GM19240 (cell line): ENCODE measurements at regions not wholly inside any gene's neighbourhood (a gene's known extent, or its start where the extent isn't known, plus 50 kb on each side); places are given as distances from the start of the nearest gene placed in this dataset.
"Not testable (repeated sequence)": the region's sequence is repeated elsewhere in the genome, so short reads cannot be mapped to it uniquely, and the experiment has no call there.

Source experiments
- DNase-seq: peaks from one replicate; pipeline ENCODE4 v3.0.0; 2011; ENCODE audit warnings: low spot score; ENCODE audit not compliant: insufficient read length

GRCh38 chr20:33908336-33908735 lies 85.4 kb upstream of the RALY start:
- DNase-seq = no peak

DNA sequence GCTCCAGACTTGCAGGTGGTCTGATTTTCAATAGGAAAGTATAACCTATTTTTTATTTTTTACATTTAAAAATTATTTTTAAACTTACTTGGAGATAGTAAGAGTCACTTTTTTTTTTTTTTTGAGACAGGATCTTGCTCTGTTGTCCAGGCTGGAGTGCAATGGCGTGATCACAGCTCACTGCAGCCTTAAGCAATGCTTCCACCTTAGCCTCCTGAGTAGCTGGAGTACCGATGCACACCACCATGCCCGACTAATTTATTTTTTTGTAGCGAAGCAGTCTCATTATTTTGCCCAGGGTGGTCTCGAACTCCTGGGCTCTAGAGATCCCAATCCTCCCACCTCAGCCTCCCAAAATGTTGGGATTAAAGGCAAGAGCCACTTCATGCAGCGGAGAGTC lies 84.8 kb upstream of the RALY start:
- no peak for DNase-seq

DNA sequence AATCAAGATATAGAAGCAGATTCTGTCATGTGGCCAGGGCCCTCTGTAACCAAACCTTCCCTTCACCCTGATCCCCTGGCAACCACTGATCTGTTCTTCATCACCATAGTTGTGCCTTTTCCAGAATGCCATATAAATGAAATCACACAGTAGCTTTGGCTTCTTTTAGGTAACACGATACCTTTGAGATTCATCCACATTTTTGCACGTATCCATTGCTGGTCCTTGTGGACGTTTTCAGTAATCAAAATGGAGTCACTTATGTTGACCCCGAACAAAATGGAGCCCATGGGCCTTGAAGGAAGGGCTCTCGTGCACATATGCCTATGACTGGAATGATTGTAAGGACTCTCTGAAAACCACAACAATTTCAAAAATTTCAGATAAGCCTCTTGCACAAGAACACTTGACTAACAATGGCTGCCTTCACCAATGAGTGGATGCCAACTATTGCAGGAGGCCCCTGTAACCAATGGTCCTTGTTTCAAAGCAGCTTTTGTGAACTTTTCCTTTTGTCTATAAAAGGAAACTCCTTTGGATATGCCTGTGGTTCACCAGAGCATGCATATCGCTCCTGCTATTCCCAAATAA lies 84.3 kb upstream of the RALY start:
- no peak for DNase-seq

- DNase-seq = no peak
These were observed 83.7 kb upstream of the RALY start for GRCh38 chr20:33910056-33910455.

DNA sequence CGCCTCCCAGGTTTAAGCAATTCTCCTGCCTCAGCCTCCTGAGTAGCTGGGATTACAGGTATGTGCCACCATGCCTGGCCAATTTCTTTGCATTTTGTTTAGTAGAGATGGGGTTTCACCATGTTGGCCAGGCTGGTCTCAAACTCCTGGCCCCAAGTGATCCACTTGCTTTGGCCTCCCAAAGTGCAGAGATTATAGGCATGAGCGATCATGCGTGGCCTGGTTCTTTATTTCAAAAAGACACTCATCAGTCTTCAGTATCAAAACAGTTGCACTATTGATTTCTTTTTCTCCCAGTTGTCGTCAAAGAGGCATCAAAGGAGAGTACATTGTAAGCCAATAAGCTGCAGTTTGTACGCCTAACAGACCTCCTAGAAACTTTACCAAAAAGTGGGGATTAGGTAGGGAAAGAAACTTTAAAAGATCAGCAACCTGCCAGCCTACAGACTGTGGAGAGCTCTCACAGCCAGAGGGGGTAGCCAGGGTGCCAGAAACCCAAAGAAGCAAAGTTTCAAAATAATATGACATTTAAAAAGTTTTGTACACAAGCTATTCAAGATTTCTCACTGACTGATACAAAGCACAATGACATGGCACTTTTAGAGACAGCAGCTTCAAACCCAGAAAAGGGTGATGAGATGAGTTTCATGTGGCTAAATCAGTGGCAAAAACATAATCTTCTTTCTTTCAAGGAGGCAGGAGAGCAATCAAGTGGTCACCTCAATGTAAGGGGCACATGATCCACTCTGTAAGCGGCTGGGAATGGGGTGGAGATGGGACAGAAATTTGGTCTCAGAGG lies 83.0 kb upstream of the RALY start:
- DNase-seq = no peak

GRCh38 chr20:33914919-33915318 lies 78.8 kb upstream of the RALY start:
- no peak for DNase-seq

GRCh38 chr20:33915726-33916331 lies 77.9 kb upstream of the RALY start:
- peak; percentile 57 for DNase-seq

DNA sequence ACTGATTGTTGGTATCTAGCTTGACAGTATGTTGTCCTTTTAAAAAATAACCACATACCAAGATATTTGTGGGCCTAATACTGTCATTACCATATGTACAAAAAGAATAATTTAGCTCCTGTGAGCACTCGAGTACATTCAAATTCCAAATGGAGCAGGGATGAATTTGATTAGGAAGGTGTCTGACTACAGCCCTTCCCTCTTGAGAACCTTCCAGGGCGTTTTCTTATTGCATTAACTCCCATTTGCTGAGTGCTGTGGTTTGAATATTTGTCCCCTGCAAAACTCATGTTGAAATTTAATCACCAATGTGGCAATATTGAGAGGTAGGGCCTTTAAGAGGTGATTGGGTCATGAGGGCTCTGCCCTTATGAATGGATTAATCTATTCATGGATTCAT lies 76.9 kb upstream of the RALY start:
- DNase-seq = no peak

DNA sequence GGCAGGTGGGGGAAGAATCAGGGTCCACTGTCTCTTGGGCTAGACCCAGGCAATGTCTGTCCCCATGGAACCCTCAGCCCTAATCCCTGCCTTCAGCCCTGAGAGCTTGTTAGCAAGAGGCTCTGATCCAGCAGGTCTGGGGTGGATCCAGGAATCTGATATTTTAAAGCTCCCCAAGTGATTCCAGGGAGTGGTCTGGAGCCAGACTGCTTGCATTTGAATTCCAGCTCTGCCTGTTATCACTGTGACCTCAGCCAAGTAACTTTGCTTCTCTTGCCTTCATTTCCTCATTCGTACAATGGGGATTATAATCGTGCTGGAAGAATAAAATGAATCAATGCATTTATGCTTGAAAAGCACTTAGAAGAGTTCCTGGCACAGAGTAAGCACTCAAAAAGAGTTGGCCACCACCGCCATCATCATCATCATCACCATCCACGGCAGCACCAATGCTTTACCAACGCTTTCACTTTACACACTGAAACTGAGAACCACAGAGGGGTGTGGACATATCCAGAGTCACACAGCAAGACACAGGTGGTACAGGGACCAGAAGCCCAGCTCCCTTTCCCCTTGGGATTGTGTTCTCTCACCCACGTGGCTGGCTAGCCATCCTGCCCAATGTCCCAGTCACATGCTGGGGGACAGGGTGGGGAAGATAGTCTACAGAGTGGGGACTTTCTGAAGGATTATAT lies 75.7 kb upstream of the RALY start:
- no peak for DNase-seq

GRCh38 chr20:33918662-33919061 lies 75.0 kb upstream of the RALY start:
- DNase-seq = no peak

DNA sequence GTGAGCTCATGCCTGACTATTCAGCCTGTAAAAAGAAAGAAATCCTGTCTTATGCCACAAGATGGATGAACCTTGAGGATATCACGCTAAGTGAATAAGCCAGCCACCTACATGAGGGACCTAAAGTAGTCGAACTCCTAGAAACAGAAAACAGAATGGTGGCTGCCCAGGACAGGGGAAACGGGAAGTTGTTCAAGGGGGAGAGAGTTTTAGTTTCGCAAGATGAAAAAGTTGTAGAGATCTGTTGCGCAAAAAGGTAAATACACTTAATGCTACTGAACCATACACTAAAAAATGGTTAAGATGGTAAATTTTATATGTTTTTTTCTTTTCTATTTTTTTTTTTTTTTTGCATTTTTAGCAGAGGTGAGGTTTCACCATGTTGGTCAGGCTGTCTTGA lies 74.1 kb upstream of the RALY start:
- DNase-seq = no peak

DNA sequence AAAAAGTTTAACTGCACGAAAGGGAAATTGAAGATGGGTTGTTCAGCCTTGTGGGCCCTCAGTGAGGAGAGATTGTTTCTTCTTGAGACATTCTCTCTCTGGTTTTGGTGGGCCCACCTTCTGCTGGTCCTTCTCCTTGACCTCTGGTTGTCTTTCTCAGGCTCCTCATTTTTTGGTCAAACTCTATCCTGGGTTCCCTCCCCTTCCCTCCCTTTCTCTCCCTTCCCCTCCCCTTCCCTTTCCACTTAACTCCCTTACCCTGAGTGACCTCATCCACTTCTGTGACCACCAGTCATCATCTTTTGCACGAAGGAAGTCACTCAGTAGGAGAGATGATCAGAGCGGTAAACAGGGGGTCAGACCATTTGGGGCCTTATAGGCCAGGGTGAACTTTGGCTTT lies 71.5 kb upstream of the RALY start:
- no peak for DNase-seq

GRCh38 chr20:33923740-33924139 lies 70.0 kb upstream of the RALY start:
- no peak for DNase-seq

DNA sequence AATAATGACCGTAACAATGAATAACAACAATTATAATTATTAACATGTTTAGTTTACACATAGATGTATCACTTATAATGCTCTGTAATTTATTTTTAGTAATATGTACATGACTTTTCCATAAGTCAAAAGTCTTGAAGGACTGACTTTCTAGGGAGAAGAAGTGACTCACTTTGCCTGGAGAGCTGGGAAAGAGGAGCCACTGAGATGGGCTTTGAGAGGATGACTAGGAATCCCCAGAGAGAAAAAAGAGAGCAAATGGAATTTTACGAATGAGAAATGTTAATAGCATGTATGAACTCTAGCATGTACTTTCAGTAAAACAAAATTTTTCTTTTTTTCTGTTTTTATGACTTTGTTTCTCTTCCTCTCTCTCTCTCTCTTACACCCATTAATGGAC lies 67.8 kb upstream of the RALY start:
- no peak for DNase-seq

DNA sequence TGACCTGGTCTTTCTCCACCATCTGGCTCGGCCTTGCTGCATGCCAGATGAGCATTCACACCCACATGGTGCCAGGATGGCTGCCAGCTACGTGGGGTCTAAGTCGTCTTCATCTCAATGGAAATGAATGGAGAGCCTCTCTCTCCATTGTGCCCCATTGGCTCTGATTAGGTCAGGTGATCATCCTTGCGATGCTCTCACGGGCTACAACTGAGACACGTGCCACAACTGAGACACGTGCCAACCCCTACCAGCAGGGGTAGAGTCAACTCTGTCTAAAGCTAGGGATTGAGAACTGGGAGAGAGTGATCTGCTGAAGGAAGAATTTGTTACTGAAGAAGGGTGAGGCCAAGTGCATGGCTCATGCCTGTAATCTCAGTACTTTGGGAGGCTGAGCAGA lies 67.3 kb upstream of the RALY start:
- DNase-seq = no peak

DNA sequence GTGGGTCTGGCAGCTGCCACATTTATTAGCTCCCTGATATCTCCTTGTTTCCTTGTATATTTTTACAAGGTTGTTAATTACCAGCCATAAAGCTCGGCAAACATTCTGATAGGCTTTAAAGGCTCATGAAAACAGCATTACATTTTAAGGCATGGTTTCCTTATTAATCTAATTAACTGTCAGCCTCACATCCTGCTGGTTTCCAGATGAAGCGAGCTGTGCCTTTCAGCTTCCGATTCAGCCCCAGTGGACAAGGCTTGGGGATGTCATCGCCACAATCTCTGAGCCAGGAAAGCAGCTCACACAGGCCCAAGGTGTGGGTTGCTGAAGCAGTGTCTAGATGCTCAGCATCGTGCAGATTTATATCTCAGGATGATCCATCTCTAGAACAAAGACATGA lies 66.0 kb upstream of the RALY start:
- no peak for DNase-seq

GRCh38 chr20:33929917-33930316 lies 63.8 kb upstream of the RALY start:
- no peak for DNase-seq

DNA sequence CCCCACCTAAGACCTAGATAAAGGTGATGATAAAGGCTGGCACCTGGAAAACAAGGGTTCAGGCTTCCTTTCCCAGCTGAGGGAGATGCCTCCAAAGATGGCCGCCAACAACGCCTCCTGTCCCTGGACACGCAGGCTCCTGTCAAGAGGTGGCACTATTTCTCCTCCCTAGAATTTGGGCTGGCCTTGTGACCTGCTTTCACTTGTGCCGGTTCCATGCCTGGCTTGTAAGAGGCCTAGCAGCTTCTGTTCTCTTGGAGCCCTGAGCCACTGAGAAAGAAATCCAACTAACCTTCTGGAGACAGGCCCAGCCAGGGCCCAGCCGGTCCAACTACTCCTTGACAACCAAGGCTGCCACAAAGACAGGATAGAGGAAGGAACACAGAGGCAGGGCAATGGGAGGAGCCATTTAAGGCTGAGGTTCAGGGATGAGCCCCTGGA lies 60.2 kb upstream of the RALY start:
- DNase-seq = no peak

DNA sequence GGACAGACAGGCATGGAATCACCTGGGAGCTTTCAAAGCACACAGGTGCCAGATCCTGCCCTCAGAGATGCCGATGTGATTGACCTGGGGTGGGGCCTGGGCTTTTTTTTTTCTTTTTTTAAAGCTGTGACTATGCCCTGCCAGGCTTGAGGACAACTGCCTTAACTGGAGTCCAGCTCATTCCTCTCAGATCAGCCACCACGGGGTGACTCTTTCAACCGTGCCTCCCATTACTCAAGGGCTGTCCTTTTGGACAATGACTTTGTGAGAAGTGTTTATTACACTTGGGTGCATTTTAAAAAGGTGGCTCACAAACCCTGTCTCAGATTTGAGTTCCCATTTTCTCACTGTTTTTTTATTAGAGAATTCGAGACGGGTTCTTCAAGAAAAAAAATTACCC lies 57.1 kb upstream of the RALY start:
- no peak for DNase-seq

- not testable (repeated sequence) for DNase-seq
These were observed 54.7 kb upstream of the RALY start for GRCh38 chr20:33939031-33939430.

GRCh38 chr20:33940666-33941065 lies 53.0 kb upstream of the RALY start:
- DNase-seq = no peak
